Embryonic facial prominence (tissue), 1 donor: ENCODE measurements at regions not wholly inside any gene's neighbourhood (a gene's known extent, or its start where the extent isn't known, plus 50 kb on each side); places are given as distances from the start of the nearest gene placed in this dataset.
"Not testable (repeated sequence)": the region's sequence is repeated elsewhere in the genome, so short reads cannot be mapped to it uniquely, and the experiment has no call there.

ENCODE experiments used
- DNase-seq: peaks from one replicate; pipeline ENCODE4 v3.0.0-alpha.2; 2016; ENCODE audit errors: extremely low spot score

GRCh38 chr6:79810185-79810705 lies 137.1 kb downstream of the ELOVL4 start:
- DNase-seq, result no peak

GRCh38 chr6:79808921-79809320 lies 138.4 kb downstream of the ELOVL4 start:
- DNase-seq, result peak; percentile 22

GRCh38 chr6:79806661-79807060 lies 140.7 kb downstream of the ELOVL4 start:
- not testable (repeated sequence) for DNase-seq

- DNase-seq, result no peak
These were observed 142.6 kb downstream of the ELOVL4 start for GRCh38 chr6:79804732-79805131.

DNA sequence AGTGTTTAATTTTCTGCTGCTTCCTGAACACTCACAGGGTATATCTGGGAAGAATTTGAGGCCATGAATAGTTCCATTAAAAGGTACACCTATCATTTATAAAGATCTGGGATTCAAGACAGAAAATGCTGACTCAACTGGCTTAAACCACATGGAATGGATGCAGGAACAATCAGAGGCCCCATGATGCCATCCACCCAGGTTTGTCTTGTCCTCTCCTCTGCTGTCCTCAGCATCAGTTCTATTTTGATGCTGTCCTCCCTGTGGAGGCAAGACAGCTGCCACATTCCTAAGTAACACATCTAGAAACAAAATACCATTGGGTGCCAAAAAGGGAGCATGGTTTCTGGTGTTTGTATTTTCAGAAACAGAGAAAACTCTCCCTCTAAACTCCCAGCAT lies 143.4 kb downstream of the ELOVL4 start:
- DNase-seq, result no peak

GRCh38 chr6:79802657-79803300 lies 144.6 kb downstream of the ELOVL4 start:
- DNase-seq, result no peak

- DNase-seq, result no peak
These were observed 146.0 kb downstream of the ELOVL4 start for GRCh38 chr6:79801362-79801761.

- no peak for DNase-seq
These were observed 148.5 kb downstream of the ELOVL4 start for GRCh38 chr6:79798841-79799240.

- no peak for DNase-seq
These were observed 149.4 kb downstream of the ELOVL4 start for GRCh38 chr6:79797912-79798311.

- DNase-seq, result no peak
These were observed 150.1 kb downstream of the ELOVL4 start for GRCh38 chr6:79797163-79797764.

GRCh38 chr6:79796197-79796596 lies 151.2 kb downstream of the ELOVL4 start:
- no peak for DNase-seq

DNA sequence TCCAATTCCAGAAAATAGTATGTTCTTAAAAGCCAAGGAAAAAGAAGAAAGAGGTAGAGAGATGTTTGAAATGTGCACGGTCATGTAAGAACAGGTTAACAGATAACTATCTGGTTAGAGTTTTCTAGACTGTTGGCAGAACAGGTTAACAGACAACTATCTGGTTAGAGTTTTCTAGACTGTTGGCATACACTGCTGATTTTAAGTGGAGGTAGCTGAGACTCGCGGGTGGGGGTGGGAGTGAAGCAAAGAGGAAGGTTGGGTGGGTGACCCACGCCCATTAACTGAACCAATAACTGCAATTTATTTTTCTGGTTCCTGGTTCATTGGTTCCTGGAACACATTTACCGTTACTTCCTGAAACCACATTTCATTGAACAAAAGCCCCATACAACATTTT lies 157.5 kb downstream of the ELOVL4 start:
- no peak for DNase-seq

- no peak for DNase-seq
These were observed 157.6 kb downstream of the SH3BGRL2 start for GRCh38 chr6:79788756-79789155.

- DNase-seq, result no peak
These were observed 156.5 kb downstream of the SH3BGRL2 start for GRCh38 chr6:79787626-79788025.

DNA sequence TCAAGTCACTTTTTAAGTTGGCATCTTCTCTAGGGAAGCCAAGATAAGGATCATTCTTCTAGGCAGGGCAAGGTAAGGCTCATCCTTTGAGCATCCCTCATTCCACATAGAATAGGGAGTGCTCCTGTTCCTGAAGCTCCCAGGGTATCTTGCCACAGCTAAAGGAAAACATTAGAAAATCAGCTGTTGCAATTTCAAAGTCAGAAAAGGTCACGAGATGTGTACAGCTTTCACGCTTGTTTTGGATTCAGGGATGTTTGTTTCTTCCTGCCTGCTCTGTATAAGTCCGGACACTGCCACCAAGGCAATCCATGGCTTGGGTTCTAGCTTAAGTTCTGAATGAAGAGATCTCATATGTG lies 153.2 kb downstream of the SH3BGRL2 start:
- DNase-seq, result no peak

GRCh38 chr6:79783670-79784394 lies 152.7 kb downstream of the SH3BGRL2 start:
- DNase-seq, result no peak

DNA sequence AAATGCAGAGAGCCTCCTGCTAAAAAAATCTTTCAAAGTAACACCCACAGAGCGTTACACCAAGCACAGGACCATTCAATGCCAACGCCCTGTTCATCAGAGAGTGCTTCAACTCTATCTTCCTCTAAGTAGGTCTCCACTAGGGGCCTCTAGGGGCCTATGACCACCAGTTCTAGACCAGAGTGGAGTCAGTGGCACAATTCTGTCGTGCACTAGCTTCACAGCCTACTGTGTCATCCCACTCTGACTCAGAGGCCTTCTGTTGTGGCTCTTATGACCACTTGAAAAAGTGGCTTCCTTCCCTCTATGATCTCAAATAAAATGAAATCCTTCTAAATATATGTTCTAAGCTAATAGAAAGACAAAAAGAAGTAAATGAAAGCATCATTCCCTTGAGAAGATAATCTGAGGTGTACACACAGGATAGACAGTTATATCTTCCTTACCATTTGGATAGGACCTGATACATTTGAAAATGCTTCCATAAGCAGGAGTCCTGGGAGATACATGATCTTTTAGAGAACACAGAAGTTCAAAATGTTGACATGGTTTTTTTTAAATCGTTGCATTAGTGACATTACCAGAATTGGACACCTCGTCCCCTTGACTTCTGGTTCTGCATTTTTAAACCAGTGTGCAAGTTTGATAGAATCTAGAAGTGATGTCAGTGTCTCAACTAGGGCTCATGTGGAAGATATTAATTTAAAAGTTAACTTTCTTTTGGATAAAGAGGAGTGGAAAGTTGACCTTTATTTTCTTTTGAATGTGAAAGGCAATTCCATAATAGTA lies 151.9 kb downstream of the SH3BGRL2 start:
- DNase-seq, result no peak

DNA sequence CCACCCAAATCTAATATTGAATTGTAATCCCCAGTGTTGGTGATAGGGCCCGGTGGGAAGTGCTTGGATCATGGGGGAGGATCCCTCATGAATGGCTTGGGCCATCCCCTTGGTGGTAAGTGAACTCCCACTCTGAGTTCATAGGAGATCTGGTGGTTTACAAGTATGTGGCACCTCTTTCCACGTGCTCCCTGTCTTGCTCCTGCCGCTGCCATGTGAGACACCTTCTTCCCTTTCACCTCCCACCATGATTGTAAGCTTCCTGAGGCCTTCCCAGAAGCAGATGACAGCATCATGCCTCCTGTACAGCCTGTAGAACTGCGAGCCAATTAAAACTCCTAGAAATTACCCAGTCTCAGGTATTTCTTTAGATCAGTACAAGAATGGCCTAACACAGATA lies 150.8 kb downstream of the SH3BGRL2 start:
- DNase-seq, result no peak

GRCh38 chr6:79780881-79781280 lies 149.8 kb downstream of the SH3BGRL2 start:
- no peak for DNase-seq

DNA sequence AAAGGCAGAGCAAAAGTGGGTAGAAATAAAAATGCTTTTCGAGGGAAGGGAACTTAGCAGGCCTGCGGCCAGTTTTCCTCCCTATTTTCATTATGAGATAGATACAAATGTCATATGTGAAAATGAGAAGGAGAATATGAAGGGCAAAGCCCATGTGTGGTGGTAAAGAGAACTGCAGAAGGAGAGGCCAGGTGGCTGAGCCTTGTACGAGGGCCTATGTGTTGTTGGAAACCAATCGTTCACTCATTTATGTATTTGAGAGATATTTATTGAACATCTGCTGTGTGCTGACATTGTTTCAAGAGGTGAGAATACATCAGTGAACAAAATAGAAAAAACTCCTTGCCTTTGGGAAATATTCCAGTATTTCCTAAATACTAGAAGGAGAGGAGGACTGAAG lies 147.7 kb downstream of the SH3BGRL2 start:
- no peak for DNase-seq

DNA sequence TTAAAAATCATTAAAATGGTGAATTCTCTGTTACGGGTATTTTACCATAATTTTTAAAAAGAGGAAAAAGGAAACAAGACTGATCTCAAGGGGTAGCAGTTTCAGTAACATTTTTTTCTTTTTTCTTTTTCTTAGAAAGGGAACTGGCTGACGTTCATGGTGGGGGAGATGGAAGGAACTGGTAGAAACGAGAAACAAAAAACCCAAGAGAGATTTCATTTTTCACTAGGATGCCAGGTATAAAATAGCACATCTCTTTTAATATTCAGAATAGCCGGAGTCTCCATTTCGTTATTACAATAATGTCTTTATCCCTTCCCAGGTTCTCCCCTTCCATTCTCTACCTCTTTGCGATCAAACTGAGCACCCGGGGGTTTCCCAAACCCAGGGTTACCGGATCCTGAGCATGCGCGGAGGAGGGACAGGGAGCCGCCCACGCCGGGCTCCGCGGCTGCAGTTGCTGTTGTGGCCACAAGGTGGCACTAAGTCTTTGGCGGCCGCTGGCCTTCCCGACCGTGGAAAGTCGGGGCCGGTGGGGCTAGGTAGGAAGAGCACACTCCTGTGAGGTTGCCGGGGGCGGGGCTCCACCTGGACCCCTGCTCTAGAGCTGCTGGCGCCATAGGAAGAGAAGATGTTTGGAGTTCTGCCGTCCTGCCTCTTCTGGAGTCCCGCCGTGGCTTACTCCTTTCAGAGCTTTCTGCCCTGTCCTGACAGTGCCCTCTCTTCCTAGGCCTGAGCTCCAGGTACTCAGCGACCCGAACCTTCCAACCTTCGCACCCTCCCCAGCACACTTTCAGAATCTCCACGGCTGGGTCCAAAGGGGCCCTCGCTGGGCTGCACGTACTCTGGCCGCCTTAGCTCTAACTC lies 146.8 kb downstream of the SH3BGRL2 start:
- DNase-seq, result peak; percentile 11
